PC-3 (cell line): ENCODE measurements at regions not wholly inside any gene's neighbourhood (a gene's known extent, or its start where the extent isn't known, plus 50 kb on each side); places are given as distances from the start of the nearest gene placed in this dataset.

ENCODE experiments used
- ATAC-seq: fragments of 200-7000 bp; cut with Tn5 transposase; 2 replicates; pipeline ENCODE4 v1.9.1; 2020; ENCODE audit warnings: mild to moderate bottlenecking, moderate library complexity
- BruUV-seq: library from RNA; stranded (reverse); fragments of 400-500 nt; replicated peaks from 2 replicates; lab custom pipeline; 2021; lab: Mats Ljungman, UMichigan
- CTCF ChIA-PET: fragments of 300-600 bp; sonication (Branson Sonifier 250); formaldehyde crosslinking; loops from one replicate; lab custom pipeline; 2022; ENCODE audit warnings: antibody characterized with exemption; lab: Charles Lee
- POLR2A ChIA-PET: fragments of 300-600 bp; sonication (Branson Sonifier 250); formaldehyde crosslinking; loops from one replicate; lab custom pipeline; 2022; ENCODE audit warnings: antibody characterized with exemption; ENCODE audit not compliant: unreplicated experiment; lab: Charles Lee
- DNase-seq: peaks from one replicate; pipeline ENCODE4 v3.0.0-alpha.2; 2015
- H2AFZ ChIP-seq: fragments of 300-600 bp; sonication (generic); 2 replicates; pipeline ENCODE4 v1.6.0; 2016; ENCODE audit warnings: antibody characterized with exemption, low read length
- H3F3A ChIP-seq: fragments of 300-600 bp; sonication (generic); one replicate; pipeline ENCODE4 v1.6.0; 2017; ENCODE audit warnings: antibody characterized with exemption, low read length, control low read depth, mild to moderate bottlenecking; ENCODE audit not compliant: unreplicated experiment
- H3K27ac ChIP-seq: fragments of 300-600 bp; sonication (generic); 2 replicates; pipeline ENCODE4 v1.5.1; 2016; ENCODE audit warnings: mild to moderate bottlenecking, low read length
- H3K27me3 ChIP-seq: fragments of 300-600 bp; sonication (generic); 2 replicates; pipeline ENCODE4 v1.6.1; 2016; ENCODE audit warnings: low read length, mixed read lengths
- H3K36me3 ChIP-seq: fragments of 300-600 bp; sonication (generic); 2 replicates; pipeline ENCODE4 v1.6.1; 2016; ENCODE audit warnings: low read depth, mixed run types, low read length, mixed read lengths
- H3K4me1 ChIP-seq: fragments of 300-600 bp; sonication (generic); 2 replicates; pipeline ENCODE4 v1.5.1; 2016; ENCODE audit warnings: low read length; ENCODE audit not compliant: insufficient read depth
- H3K4me2 ChIP-seq: fragments of 300-600 bp; sonication (generic); 2 replicates; pipeline ENCODE4 v1.6.0; 2016; ENCODE audit warnings: low read length
- H3K4me3 ChIP-seq: fragments of 300-600 bp; sonication (generic); 2 replicates; pipeline ENCODE4 v1.5.1; 2016; ENCODE audit warnings: mild to moderate bottlenecking, low read length, mixed read lengths
- H3K79me2 ChIP-seq: fragments of 300-600 bp; sonication (generic); 2 replicates; pipeline ENCODE4 v1.6.1; 2017; ENCODE audit warnings: low read length, mixed read lengths
- H3K9ac ChIP-seq: fragments of 300-600 bp; sonication (generic); 2 replicates; pipeline ENCODE4 v1.6.0; 2016; ENCODE audit warnings: mild to moderate bottlenecking, low read length
- H3K9me2 ChIP-seq: fragments of 300-600 bp; sonication (generic); replicated peaks from 2 replicates; pipeline ENCODE4 v1.6.1; 2016; ENCODE audit warnings: mixed run types, low read length, mixed read lengths
- H3K9me3 ChIP-seq: fragments of 300-600 bp; sonication (generic); 2 replicates; pipeline ENCODE4 v1.6.1; 2016; ENCODE audit warnings: low read length, mixed read lengths
- H4K20me1 ChIP-seq: fragments of 300-600 bp; sonication (generic); 2 replicates; pipeline ENCODE4 v1.6.1; 2016; ENCODE audit warnings: low read length, mixed read lengths
- CTCF ChIP-seq: fragments of 300-600 bp; sonication (generic); conservative IDR thresholded peaks from 2 replicates; pipeline ENCODE4 v1.5.1; 2017; ENCODE audit warnings: antibody characterized with exemption, low read depth, mild to moderate bottlenecking, low read length
- EZH2 ChIP-seq: fragments of 300-600 bp; sonication (generic); IDR thresholded peaks from one replicate; pipeline ENCODE4 v1.6.1; 2017; ENCODE audit warnings: antibody characterized with exemption, mild to moderate bottlenecking, low read length; ENCODE audit not compliant: unreplicated experiment
- EZH2phosphoT487 ChIP-seq: fragments of 300-600 bp; sonication (generic); IDR thresholded peaks from 2 replicates; pipeline ENCODE4 v1.6.1; 2018; ENCODE audit warnings: mild to moderate bottlenecking, antibody characterized with exemption, low read length, borderline replicate concordance
- intact Hi-C: fragments of 100-400 bp; cut with micrococcal nuclease; formaldehyde crosslinking; loops from 2 replicates; pipeline ENCODE4 v1.9.0; 2023

DNA sequence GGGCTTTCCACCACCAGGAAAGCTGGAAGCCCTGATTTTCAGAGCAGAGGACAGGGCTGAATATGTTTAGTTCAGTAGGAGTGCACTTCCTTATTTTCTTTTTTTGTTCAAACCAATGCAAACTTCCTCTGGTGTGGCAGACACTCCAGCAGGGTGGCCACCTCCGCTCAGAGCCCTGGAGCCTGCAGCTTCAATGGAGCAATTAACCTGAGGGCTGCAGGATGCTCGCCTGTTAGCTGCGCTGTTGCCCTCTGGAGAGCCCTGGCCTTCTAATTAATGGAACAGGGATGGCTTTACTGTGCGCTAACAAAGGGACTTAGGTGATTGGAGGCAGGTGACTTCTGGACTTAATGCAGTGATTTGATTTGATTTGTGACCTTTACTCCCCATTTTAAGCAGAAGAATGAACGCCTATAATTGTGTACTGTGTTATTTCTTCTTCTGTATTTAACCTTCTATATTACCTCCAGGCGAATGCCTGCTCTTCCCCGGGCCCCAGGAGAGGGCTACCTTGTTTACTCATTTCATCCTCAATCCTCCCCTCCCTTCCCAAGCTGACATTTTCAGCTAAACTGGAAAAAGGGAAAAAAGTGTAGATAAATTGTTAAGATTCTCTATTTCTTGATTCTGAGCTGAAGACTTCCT lies 123.0 kb upstream of the CTBP2 start:
- POLR2A ChIA-PET, result no interaction called here
- Histone ChIP-seq H3K4me3 (no peak overlapping the region), H3K9me2 (no peaks in the 10 kb centered on the region), H3K9ac (no peak overlapping the region), H3K36me3 (no peaks in the 10 kb centered on the region), H3K4me1 (no peaks in the 10 kb centered on the region), H3K27me3 (no peaks in the 10 kb centered on the region), H3K9me3 (no peaks in the 10 kb centered on the region), H3F3A (no peaks in the 10 kb centered on the region), H2AFZ (no peak overlapping the region), H3K79me2 (no peaks in the 10 kb centered on the region), H3K4me2 (no peak overlapping the region), H3K27ac (no peak overlapping the region), H4K20me1 (no peaks in the 10 kb centered on the region)
- intact Hi-C loops, result no loop called here
- CTCF ChIA-PET, result no interaction called here
- DNase-seq (no peak), ATAC-seq (no peak)
- no TSS peak for BruUV-seq
- TF ChIP-seq EZH2phosphoT487, result no peak
- no peak for TF ChIP-seq CTCF
- no peak for TF ChIP-seq EZH2

- Histone ChIP-seq H3K27me3 (no peaks in the 10 kb centered on the region), H3K36me3 (no peaks in the 10 kb centered on the region), H2AFZ (no peak overlapping the region), H3K4me1 (no peaks in the 10 kb centered on the region), H4K20me1 (no peaks in the 10 kb centered on the region), H3K27ac (no peak overlapping the region), H3K4me3 (no peak overlapping the region), H3K4me2 (no peak overlapping the region), H3K9me3 (no peaks in the 10 kb centered on the region), H3K79me2 (no peaks in the 10 kb centered on the region), H3K9me2 (no peaks in the 10 kb centered on the region), H3F3A (no peaks in the 10 kb centered on the region), H3K9ac (no peak overlapping the region)
- ATAC-seq (no peak), DNase-seq (no peak)
- CTCF ChIA-PET, result no interaction called here
- intact Hi-C loops, result no loop called here
- TF ChIP-seq EZH2phosphoT487 (no peak), EZH2 (no peak), CTCF (no peak)
- POLR2A ChIA-PET, result no interaction called here
- no TSS peak for BruUV-seq
Measured at GRCh38 chr10:125281091-125281490, 120.7 kb upstream of the CTBP2 start.

DNA sequence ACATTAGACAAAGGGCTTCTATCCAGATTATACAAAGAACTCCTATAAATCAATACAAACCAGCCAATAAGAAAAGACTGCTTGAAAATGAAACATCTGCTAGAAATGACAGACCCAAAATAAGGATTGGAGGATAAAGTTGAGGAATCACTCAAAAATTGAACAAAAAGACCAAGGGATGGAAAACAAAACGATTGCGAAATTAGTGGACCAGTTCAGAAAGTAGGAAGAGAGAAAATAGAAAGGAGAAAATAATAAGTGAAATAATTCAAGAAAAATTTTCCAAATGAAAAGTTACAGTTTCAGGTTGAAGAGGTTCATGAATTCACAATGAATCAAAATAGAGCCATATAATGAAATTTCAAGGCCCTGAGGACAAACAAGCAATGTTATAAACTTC lies 115.8 kb upstream of the CTBP2 start:
- Histone ChIP-seq H3K9me2 (no peaks in the 10 kb centered on the region), H2AFZ (no peak overlapping the region), H3K4me3 (no peak overlapping the region), H3K4me2 (no peak overlapping the region), H3K79me2 (no peaks in the 10 kb centered on the region), H3K4me1 (no peaks in the 10 kb centered on the region), H3K36me3 (no peaks in the 10 kb centered on the region), H3K27me3 (no peaks in the 10 kb centered on the region), H3K9ac (no peak overlapping the region), H3K9me3 (no peaks in the 10 kb centered on the region), H3F3A (no peaks in the 10 kb centered on the region), H3K27ac (no peak overlapping the region), H4K20me1 (no peaks in the 10 kb centered on the region)
- DNase-seq (no peak), ATAC-seq (no peak)
- POLR2A ChIA-PET, result no interaction called here
- CTCF ChIA-PET, result no interaction called here
- BruUV-seq, result no TSS peak
- no peak for TF ChIP-seq EZH2phosphoT487
- no peak for TF ChIP-seq EZH2
- TF ChIP-seq CTCF, result no peak
- intact Hi-C loops, result no loop called here
